HEK293 (cell line): ENCODE measurements at regions not wholly inside any gene's neighbourhood (a gene's known extent, or its start where the extent isn't known, plus 50 kb on each side); places are given as distances from the start of the nearest gene placed in this dataset.

ENCODE experiments used
- BCL11A ChIP-seq: fragments of 450-650 bp; formaldehyde crosslinking; IDR thresholded peaks from 2 replicates; pipeline ENCODE4 v1.5.1; 2016; ENCODE audit warnings: low read depth, missing biosample characterization, missing genetic modification characterization
- GLI2 ChIP-seq: fragments of 450-650 bp; formaldehyde crosslinking; IDR thresholded peaks from 2 replicates; pipeline ENCODE4; 2017; ENCODE audit warnings: missing biosample characterization, missing genetic modification characterization, low read depth, borderline replicate concordance
- ZNF558 ChIP-seq: fragments of 450-650 bp; formaldehyde crosslinking; IDR thresholded peaks from 2 replicates; pipeline ENCODE4 v1.5.1; 2016; ENCODE audit warnings: missing biosample characterization, missing genetic modification characterization
- TF ChIP-seq, protein P1 (sequence below): fragments of 450-650 bp; formaldehyde crosslinking; IDR thresholded peaks from 2 replicates; pipeline ENCODE4 v1.5.1; 2016; ENCODE audit warnings: missing biosample characterization, missing genetic modification characterization

- TF ChIP-seq, protein P1, sequence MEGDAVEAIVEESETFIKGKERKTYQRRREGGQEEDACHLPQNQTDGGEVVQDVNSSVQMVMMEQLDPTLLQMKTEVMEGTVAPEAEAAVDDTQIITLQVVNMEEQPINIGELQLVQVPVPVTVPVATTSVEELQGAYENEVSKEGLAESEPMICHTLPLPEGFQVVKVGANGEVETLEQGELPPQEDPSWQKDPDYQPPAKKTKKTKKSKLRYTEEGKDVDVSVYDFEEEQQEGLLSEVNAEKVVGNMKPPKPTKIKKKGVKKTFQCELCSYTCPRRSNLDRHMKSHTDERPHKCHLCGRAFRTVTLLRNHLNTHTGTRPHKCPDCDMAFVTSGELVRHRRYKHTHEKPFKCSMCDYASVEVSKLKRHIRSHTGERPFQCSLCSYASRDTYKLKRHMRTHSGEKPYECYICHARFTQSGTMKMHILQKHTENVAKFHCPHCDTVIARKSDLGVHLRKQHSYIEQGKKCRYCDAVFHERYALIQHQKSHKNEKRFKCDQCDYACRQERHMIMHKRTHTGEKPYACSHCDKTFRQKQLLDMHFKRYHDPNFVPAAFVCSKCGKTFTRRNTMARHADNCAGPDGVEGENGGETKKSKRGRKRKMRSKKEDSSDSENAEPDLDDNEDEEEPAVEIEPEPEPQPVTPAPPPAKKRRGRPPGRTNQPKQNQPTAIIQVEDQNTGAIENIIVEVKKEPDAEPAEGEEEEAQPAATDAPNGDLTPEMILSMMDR (tag by site-specific recombination): no peak
- TF ChIP-seq ZNF558 (tag by site-specific recombination): no peak
- no peak for TF ChIP-seq GLI2
- TF ChIP-seq BCL11A (tag by site-specific recombination): no peak
Observed at GRCh38 chr5:158436271-158437065, 577.5 kb upstream of the CLINT1 start.
